ENCODE measurements at regions not wholly inside any gene's neighbourhood (a gene's known extent, or its start where the extent isn't known, plus 50 kb on each side); places are given as distances from the start of the nearest gene placed in this dataset.

DNA sequence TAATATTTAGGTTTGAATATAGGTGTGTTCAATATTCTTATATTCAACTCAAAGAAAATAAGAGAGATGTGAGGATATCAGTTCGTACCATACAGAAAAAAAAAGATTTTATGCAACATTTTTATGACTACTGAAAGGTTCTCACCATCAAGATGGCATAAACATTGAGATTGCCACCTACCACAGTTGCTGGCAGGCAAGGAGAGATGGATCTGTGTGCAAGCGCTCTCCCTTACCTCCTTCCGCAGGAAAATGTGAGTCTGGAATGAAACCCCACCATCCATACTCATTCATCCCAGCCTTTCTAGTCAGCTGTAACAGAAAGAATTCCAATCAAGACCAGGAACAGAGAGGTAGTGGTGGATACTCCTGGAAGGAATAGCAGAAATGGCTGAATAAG lies 376.9 kb downstream of the PPP3CA start:
- no peak for DNase-seq

DNA sequence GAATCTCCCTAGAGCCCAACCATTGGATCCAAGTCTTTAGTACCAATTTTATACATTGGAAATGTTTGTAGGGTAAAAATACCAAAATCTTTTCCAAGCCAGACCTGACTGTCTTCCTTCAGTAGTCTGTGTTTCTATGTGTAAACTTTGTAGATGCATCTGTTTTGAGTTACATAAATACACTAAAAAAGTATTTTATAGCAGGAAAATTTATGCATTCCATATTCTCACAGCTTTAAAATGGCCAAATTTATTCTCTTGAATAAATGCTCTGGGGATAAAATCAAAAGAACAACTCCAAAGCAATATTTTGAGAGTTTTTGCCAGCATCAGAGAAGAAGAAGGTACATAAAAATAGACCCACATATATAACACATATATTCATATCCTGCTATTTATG lies 377.4 kb downstream of the PPP3CA start:
- DNase-seq, result no peak

DNA sequence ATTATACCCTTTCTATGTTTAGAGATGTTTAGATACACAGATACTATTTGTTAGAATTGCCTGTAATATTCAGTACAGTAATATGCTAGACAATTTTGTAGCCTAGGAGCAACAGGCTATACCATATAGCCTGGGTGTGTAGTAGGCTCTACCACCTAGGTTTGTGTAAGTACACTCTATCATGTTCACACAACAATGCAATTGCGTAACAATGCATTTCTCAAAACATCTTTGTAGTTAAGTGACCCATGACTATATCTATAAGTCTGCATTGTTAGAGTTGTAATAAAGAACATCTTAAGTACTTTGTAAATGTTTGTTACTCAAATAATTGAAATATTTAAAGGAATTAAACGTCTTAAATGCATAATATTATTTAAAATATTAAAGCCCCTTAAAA lies 379.3 kb downstream of the PPP3CA start:
- no peak for DNase-seq

DNA sequence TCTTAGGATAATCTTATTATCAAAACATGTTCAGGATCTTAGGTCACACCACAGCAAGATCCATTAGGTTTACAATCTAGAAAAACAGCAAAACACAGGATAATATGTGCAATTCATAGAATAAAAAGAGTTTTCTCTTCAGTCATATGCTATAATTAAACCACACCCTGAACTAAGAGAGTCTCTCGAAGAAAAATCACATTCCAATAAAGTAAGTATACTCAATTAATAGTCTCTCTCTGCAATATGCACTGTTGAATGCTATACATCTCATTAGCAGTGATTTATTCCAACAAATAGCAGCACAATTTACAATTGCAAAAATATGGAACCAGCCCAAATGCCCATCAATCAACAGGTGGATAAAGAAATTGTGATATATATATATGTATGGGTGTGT lies 383.7 kb downstream of the PPP3CA start:
- no peak for DNase-seq

DNA sequence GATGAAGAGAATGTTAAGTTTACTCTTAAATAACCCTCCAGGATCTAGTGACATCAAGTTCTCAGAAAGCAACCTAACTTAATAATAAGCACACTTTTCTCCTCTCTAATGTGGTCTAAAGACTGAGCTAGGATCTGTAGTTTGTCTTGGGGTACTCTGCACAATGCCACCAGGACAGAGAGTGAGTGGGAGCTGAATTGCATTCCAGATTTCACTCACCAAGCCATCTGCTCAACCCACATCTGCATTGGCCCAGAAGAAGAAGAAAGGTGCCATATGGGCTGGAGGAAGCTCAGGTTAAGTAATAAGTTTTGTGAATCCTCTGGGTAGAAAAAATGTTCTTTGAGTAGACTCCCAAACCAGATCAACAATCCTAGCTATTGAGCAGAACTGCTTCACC lies 384.6 kb downstream of the PPP3CA start:
- no peak for DNase-seq

DNA sequence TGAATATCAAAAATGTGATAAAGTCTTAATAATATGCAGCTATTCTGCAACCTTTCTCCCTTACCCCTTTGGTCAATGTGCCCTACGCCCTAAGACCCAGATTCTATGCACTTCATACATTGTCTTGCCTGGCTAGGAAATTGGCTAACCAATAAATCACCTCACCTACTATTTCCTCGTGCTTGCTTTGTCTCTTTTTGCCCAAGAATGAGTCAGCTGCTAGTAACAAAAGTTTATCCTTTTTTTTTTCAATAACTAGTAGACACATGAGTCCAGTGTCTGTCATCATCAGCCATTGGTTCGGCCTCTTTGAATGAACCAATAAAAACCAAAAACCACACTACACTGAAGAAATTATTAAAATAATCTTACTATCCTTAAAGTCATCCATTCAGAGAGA lies 387.1 kb downstream of the PPP3CA start:
- no peak for DNase-seq

DNA sequence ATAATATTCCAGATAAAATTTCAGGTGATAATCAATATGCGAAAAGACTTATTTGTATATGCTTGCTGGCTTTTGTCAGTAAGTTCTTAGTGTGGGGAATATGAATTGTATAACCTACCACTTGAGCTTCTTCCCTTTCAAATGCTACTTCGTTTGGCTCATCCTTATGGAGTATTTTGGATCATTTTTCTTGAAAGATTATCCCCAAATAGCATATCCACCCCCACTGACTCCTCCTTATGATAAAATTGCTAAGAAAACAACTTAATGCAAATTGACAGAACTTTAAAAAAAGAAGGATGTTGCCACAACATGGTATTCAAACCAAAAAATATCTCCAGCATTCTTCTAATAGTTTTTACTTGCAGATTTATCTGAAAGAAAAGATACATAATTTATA lies 393.3 kb downstream of the PPP3CA start:
- no peak for DNase-seq

DNA sequence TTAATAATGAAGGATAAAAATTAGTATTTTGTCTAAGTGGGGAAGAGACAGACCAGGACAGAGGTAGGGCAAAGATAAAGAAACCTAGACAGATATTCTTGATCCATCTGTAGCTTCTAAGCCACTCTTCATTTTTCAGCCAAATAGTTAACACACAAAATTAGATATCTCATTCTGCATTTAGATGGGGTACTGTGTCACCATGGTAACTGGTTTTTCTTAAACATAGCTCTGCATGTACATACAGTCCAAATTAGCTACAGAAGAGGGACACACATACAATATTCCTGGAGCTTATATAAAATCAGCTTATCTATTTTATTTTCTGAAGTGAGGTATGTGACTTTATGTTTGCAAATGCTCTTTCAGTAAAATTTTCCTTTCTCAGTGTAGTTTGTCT lies 393.7 kb downstream of the PPP3CA start:
- no peak for DNase-seq

DNA sequence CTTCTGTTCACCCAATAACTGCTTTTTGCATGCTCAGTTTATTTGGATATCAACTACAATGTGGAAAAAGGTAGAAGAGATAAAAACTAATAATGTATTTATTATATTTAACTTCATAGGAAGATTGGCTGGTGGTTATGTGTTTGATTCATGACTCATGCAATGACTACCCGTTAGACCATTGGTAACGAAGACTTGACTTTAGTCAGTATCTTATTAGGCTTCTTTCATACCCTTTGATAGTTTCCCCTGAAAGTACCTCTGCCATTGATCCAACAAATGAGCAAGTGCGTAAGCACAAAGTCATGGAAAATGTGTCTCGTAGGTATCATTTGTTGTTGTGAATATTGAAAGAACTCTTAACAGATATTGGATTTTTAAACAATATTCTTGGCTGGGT lies 394.7 kb downstream of the PPP3CA start:
- no peak for DNase-seq

DNA sequence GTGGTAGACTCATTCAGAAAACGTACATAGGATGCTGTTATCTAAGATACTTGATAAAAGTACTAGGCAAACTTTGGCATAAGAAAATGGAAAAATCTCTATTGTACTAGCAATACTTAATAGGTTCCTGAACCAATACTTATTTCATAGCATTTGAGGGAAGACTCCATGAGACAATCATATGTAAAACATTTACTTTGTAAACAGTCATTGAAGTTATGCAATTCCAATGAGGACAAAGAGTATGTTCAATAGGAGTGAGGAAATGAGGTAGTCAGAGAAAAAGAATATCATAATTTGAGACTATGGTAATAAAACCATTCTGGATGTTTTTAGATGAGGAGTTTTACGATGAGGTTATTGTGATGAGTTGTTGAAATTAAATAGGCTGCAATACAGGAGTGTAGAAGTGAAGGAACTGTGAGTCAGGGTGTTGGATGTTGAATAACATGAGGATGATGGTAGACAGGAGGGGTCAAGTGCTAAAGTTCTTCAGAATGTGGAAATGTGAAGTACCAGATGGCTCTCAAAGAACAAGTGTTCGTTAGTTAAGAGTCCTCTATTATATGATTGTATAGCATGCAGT lies 397.9 kb downstream of the PPP3CA start:
- no peak for DNase-seq

DNA sequence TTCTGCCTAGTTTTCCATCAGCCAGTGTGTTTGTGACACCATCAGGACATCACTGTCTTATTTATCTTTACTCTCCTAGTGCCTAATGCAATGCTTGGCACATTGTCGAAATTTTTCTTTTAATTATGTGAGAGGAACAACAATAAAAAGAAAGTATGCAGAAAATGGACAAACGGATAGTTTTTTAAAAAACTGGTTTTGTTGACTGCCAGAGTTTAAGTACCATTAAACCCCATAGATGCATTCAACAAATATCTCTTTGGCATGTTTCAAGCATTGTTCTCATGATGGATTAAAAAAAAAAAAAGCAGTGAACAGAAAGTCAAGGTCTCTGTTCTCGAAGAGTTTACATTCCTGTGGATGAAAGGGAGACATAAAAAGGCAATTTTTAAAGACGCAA lies 398.4 kb downstream of the PPP3CA start:
- DNase-seq, result no peak

DNA sequence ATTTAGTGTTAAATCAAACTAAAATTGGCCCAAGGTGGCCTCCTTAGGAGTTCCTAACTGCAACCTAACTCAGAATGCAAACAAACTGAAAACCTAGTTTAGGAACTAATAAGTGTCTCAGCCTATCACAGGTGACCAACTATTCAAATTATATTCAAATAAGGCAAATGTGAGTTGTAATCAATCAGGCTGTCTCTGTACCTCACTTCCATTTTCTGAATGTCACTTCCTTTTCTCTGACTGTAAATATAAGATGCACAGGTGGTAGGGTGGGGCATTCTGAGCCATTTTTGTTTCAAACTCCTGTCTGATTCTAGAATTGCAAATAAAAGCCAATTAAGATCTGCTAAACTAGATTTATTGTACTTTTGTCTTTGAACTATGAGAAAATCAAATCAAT lies 401.5 kb downstream of the PPP3CA start:
- no peak for DNase-seq

DNA sequence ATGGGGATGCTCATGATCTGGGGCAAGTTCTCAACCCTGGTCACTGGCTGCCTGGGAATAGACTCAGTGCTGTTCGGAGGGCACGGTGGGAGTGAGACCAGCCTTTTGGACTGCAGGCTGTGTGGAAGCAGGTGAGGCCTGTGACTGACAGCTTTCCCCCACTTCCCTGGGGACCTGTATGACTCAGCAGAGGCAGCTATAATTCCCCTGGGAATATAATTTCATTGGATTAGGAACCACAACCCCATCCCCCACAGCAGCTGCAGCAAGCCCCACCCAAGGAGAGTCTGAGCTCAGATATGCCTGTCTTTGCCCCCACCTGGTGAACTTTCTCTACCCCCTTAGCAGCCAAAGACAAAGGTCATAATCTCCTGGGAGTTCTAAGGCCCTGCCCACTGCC lies 408.6 kb downstream of the PPP3CA start:
- no peak for DNase-seq

DNA sequence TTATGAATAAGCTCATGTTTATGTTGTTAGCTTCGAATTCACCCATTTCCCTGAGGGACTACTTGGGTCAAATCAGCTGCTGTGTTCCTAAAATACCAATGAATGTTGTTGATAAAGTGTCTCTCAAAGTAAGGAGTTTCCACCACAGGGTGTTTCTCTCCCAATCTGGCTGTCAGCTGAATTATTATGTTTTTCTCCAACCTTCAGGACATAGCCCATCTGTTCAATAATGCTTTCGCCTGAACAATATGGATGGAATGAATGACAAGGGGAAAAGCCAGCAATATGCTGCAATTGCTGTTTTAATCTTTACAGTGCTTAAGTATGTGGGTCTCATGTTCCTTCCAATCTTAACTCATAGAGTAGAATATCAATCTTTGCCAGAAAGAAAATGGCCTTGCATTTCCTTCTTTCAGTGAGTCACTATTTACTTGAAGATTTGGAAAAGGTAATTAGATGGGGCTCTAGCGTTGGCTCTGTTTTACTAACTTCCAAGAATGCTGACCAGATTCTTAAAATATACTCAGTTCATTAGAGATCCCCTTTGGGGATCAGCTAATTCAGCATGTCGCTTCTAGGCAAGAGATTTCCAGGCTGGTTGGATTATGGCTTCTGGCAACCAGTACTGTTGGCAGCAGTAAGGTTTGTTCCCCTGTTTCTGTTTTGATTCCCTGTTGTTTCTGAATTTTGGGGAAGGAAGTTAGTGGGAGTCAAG lies 410.5 kb downstream of the PPP3CA start:
- no peak for DNase-seq

DNA sequence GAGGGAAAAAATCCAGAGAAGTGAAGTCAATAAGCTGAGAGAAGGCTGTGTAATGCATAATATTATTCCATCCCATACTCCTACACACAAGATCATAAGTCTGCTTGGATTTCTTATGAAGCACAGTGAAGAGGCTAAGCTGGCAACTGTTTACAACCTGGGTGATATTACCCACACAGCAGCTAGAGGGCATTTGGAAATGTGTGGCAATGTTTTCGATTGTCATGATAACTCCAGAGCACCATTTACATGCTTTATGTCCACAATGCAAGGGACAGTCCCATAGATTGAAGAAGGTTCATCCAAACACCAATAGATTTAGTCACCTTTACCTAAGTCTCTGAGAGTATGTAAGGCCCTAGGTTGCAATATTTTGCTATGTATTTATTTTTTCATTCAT lies 412.2 kb downstream of the PPP3CA start:
- DNase-seq, result no peak

DNA sequence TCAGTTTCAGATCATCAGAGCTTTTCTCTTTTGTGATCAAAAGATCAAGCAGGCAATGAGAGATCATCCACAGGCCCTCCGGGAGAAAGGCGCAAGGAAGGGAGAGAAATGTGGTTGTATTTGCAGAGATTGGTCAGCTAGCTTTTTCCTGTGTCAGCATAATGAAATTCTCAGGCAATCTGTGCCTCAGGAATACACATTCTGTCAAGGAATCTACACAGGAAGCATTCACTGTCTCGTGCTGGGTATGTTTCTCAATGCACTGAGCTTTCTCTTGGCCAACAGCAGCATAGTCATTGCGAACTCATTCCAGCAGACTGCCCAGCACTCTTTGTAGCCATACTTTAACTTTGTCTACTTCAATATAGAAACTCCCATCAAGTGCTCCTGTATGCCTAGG lies 413.7 kb downstream of the PPP3CA start:
- no peak for DNase-seq

DNA sequence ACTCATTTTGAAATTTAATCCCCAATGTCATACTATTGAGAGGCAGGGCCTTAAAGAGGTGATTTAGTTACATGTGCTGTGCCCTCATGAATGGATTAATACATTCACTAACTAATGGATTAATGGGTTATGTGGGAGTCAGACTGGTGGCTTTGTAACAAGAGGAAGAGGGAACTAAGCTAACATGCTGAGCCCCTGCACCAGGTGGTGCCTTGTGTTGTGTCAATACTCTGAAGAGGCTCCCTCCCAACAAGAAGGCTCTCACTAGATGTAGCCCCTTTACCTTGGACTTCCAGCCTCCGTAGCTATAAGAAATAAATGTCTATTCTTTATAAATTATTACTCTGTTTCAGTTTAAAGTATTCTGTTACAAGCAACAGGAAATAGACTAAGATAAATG lies 411.9 kb upstream of the EMCN start:
- DNase-seq, result no peak

DNA sequence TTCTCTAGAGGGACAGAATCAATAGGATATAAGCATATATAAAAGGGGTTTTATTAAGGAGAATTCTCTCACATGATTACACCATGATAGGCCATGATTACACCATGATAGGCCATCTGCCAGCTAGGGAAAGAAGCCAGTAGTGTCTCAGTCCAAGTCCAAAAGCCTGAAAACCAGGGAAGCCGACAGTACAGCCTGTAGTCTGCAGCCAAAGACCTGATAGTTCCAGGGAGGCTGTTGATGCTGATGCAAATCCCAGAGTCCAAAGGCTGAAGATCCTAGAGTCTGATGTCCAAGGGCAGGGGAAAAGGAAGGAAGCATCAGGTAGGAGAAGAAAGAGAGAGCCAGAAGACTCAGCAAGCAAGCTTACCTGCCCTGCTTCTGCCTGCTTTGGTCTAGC lies 411.3 kb upstream of the EMCN start:
- DNase-seq, result no peak

DNA sequence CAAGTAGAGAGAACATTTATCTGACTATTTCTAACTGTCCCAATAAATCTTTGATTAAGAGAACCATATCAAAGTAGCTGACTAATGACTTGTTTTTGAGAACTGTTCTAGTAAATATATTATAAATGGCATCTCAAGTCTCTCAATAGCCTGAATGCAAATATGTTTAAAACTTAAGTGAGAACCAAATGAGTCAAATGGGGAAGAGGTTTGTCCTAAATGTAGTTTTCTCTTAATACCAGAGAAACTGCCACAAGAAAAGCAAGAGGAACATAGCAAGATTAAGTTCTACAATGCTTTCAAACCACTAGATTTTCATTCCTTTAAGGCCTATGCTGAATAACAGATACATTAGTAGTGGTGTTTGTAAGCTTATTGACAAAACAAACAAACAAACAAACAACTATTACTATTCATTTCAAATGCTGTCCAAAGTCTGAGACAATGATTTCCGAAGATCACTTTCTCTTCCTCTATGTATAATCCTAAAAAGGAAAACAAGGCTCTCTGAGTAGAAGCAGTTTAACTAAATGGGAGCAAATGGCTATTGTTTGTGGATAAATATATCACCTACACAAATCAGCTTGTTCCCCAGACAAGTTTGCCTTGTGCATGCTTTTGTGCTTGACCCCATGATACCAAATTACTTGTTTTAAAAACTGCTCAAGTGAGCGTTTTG lies 408.4 kb upstream of the EMCN start:
- no peak for DNase-seq

DNA sequence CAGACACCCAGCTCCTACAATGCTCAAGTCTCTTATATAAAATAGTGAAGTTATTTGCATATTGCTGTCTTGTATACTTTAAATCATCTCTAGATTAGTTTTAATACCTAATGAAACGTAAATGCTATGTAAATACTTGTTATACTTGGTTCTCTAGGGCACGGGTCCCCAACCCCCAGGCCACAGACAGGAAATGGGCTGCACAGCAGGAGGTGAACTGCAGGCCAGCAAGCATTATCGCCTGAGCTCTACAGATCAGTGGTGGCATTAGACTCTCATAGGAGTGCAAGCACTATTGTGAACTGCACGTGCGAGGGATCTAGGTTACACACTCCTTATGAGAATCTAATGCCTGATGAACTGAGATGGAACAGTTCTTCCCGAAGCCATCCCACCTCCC lies 395.9 kb upstream of the EMCN start:
- no peak for DNase-seq

DNA sequence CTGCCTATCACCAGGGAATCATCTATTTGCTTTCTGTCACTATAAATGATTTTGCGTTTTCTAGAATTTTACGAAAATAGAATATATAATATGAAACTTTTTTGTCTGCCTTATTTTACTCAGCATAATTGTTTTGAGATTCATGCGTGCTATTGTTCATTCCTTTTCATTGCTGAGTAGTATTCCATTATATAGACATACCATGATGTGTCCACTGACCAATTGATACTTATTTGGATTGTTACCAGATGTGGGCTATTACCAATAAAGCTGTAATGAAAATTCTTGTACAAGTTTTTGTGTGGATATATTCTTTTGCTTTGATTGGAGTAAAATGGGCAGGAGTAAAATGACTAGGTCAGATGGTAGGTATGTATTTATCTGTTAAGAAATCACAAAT lies 390.7 kb upstream of the EMCN start:
- no peak for DNase-seq

DNA sequence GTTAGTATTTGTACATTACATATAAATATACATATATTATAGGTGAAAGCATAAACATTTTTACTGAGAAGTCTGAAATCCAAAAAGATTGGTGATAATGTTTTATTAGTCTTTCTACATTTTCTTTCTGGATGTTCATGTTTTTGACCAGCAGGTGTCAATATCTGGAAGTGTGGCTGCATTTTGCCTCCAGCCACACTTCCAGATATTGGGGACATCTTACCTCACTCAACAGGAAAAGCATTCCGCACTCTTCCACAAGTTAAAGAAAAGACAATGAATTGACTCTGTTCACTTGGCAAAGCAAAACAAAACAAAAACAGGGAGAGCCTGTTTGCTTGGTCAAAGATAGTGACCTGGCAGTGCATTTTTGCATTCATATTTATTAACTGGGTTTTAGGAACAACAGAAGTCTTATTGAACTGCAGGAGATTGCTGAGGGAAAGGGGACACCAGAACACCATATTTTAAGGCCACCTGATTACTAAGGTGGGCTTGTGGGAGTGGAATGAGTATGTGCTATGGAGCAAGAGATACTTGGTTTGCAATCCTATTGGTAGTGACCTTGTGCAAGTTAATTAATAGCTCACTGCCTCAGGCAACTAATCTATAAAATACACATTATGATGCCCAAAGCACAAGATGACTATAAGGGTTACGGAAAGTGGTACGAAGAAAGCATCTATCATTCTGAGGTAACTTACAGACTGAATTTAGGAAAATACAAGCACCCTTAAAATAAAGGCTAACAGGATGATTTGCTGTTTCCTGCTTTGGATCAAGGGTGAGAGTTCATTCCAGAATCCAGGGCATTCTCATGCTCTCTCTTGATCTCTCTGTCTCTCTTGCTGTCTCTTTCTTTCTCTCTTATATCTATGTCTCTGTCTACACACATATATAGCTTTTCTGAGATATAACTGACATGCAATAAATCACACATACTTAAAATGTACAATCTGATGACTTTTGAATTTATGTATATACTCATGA lies 389.9 kb upstream of the EMCN start:
- DNase-seq, result no peak

DNA sequence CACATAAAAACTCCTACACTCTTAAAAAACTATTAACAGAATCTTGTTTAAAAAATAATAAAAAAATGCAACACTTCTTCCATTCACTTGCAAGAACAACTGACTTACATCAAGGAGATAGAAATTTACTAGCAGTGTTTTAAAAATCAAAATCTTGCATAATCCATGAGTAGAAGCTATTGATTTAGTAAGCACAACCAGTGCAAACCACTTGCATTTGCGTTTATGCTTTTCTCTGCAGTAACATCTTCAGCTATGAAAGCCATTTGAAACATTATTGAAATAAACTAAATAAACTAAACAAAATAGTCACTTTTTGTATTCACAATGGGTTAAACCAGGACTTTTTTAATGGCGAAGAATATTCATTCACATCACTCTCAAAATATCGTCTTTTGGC lies 389.2 kb upstream of the EMCN start:
- no peak for DNase-seq
